GM21737 (cell line): ENCODE measurements at regions not wholly inside any gene's neighbourhood (a gene's known extent, or its start where the extent isn't known, plus 50 kb on each side); places are given as distances from the start of the nearest gene placed in this dataset.
"Not testable (repeated sequence)": the region's sequence is repeated elsewhere in the genome, so short reads cannot be mapped to it uniquely, and the experiment has no call there.

Experiments
- ATAC-seq: cut with Tn5 transposase; IDR thresholded peaks from one replicate; pipeline ENCODE4 v1.9.1; 2021; ENCODE audit warnings: mild to moderate bottlenecking, moderate library complexity; ENCODE audit not compliant: unreplicated experiment

DNA sequence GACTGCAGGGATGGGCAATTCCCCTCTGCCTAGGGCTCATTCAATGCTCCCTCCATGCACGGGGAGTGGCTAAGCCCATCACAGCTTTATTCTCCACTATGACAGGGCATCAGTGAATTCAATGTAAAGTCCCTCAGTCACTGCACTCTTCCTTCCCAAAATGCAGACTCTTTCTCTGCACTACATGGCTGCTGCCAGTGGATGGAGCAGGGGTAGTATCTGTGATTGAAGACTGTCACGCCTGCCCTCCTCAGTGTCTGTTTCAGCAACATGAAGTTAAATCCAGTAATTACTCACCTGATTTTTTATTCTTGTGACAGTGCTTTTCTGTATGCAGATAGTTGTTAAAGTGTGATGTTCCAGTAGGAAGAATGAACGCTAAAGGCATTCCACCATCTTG lies 1323.2 kb downstream of the AMY1C start:
- ATAC-seq: no peak

DNA sequence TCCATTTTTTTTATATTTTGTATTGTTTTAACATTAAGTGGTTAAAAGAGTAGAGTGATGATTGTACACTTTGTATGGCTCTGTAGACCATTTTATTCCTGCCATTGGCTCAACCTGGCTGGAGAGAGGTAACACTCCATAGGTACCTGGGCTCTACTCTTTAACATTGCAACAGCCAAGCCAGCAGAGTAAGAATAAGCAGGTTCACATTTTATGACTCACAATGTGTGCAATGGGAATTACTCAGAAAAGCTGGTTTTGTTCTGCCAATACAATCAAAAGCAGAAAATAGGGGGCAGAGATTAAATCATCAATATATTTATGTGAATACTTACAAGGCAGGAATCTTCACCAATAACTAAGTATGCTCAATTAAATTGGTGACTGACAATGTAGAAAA lies 1324.0 kb downstream of the AMY1C start:
- ATAC-seq: no peak

DNA sequence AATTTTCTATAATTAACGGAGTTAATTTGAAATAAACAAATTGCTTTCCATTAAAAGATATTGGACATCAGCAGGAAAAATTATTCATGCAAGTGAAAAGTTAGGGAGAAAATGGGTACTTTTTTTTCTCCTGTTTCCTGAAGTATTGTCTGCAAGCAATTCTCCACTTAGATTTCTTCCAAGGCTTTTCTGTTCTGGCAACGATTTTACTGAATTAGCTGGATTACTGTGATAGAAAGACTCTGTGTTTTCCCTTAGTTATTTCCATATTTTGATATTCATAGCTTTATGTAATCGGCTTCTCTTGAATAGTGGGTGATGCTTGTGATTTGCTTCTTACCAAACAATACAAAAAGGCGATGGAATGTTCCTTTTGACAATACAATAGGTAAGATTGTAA lies 1333.9 kb downstream of the AMY1C start:
- ATAC-seq: no peak

- ATAC-seq: no peak
Measured at GRCh38 chr1:105087506-105087905, 1337.8 kb downstream of the AMY1C start.

- ATAC-seq: no peak
Measured at GRCh38 chr1:105088166-105088565, 1338.5 kb downstream of the AMY1C start.

GRCh38 chr1:105093893-105094292 lies 1344.2 kb downstream of the AMY1C start:
- ATAC-seq: not testable (repeated sequence)

DNA sequence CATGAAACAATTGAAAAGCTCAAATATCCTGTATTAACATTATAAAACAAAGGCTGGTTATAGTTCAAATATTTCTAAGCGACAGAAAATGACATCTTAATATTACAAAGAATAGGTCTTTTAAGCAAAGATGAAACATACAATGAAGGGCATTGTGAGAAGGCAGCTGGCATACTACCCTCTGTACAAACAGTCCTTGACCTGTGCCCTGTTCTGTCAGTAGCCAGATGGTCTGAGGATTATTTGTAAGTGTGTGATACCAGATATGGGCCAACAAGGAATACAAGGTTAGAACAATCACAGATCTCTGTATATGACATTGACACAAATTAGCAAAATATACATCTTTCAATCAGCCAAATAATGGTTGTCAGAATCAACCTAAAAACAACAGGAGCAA lies 1350.4 kb downstream of the AMY1C start:
- no peak for ATAC-seq

DNA sequence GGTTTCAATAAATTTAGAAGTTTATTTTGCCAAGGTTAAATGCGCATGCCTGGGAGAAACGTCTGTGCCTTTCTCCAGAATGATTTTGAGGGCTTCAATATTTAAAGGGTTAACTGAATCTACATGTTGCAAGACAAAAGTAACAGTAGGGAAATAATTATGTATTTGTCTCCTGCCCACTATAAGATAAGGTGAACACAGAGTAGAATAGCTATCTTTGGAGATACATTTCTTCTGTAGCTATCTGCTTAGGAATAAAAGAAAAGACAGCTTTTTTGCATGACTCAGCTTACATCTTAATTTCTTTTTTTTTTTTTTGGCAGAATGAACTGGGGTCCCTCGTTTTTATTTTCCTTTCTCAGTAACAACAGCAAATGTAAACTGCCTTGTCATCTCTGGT lies 1351.6 kb downstream of the AMY1C start:
- ATAC-seq: no peak

DNA sequence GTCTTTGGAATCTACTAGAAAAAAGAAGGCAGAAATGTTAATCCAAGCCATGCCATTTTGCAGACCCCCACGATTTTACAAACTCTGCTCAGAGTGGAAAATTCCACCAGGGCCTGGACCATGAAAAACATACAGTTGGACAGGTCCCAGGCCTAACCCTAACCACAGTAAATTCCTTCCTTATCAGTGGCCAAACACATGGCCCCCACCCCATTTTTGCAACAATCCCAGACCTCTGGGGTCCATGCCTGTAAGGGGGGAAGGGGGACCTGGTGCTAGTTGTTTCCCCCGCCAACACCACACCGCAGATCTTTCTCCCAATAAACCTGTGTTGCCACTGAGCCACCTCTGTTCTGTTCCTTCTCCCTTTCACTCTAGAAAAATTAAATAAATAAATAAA lies 1352.7 kb downstream of the AMY1C start:
- no peak for ATAC-seq

GRCh38 chr1:105122041-105122440 lies 1372.3 kb downstream of the AMY1C start:
- no peak for ATAC-seq

DNA sequence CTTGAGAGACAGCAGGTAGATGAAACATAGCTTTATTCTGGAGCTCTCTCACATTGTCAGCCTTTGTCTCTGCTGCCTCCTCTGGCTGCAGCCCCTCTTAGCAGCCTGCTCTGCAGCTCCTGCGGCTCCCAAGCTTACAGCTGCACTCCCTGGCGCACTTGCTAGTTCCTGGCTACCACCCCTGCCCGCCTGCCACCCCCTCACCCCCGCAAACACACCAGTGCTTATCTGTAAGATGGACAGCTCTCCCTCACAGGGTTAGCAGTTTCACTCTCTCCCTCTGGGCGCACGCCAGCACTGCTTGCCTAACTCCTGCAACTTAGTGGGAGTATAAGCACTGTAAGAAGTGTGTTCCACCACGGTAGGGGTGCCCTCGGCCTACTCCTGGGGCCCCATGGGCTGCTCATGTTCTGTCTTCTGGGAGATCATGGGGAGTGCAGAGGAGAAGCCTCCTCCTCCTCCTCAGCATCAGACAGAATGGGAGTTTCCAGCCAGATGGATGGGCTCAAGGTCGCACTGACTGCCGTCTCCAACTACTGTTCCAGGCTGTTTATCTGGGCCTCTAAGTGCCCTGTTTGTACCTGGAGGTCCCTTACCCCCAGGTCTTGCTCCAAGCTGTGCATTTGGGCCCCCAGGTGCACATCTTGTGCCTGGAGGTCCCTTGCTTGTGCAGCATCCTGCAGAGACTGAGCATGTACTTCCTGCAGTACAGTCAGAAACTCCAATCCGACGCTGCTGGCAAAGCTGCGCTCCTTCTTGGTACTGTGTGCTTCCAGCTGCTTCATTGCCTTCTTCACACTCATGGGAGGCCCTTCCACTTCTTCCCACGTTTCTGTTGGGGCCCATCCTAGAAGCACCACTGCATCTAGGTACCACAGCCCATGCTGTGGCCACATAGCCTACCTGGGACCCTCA lies 1388.1 kb downstream of the AMY1C start:
- ATAC-seq: no peak

DNA sequence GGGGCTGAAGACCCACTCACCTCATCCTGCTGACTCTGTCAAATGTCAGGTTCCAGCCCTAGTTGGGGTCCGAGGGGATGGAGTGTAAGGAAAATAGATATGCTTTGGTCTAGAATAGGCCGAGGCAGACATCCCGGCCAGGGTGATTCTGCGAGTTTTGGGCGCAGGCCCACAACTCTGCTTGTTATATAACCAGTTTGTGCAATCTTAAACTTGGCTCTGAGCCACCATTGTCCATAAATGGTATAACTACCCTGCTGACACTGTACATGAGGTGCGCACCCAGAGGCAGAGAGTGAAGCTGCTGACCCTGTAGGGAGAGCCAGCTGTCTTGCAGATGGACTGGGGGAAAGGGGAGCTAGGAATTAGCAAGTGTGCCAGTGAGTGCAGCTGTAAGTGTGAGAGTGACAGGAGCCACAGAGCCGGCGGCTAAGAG lies 1388.8 kb downstream of the AMY1C start:
- no peak for ATAC-seq

- no peak for ATAC-seq
Measured at GRCh38 chr1:105172788-105173187, 1423.1 kb downstream of the AMY1C start.

- no peak for ATAC-seq
Measured at GRCh38 chr1:105180789-105181188, 1431.1 kb downstream of the AMY1C start.

DNA sequence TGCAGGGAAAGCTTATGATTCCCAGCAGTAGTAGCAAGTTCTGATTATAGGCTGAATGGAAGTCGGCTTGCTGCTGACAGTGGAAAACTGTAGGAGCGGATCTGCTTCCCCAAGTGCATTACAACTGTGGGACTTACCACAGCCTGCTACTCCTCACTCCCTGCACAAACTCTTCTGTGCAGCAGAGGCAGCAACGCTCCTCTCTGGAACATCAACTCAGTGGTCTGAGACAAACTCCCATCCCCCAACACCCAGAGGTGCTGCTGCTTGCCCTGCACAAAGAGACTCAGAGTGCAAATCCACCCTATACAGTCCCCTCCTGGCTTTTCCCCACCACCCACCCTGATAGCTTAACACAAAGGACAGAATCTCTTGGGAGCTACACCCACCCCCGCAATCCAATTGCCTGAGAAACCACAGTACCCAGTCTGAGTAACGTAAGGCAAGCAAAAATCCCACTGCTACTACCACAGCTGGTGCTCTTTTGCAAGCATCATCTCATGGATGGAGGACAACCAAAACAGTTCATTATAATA lies 1455.2 kb downstream of the AMY1C start:
- no peak for ATAC-seq

DNA sequence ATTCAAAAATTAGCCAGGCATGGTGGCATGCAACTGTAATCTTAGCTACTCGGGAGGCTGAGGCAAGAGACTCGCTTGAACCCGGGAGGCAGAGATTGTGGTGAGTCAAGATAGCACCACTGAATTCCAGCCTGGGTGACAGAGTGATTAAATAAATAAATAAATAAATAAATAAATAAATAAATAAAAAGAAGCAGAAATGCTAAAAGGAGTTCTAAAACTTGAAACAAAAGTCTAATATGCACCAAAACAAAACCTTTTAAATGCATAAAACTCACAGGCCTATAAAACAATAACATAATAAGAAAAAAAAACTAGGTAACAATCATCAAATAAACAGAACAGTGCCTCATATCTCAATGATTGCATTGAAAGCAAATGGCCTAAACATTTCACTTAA lies 1458.9 kb downstream of the AMY1C start:
- ATAC-seq: no peak

DNA sequence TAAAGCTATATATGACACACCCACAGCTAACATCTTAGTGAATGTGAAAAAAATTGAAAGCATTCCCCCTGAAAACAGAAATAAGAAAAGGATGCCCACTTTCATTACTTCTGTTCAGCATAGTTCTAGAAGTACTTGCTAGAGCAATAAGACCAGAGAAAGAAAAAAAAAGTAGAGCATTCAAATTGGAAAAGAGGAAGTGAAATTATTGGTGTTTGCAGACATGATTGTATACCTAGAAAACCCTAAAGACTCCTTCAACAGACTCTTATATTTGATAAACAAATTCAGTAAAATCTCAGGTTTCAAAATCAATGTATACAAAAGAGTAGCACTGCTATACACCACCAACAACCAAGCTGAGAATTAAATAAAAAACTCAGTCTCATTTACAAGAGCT lies 1461.0 kb downstream of the AMY1C start:
- ATAC-seq: no peak

GRCh38 chr1:105231378-105231777 lies 1481.7 kb downstream of the AMY1C start:
- ATAC-seq: no peak

- no peak for ATAC-seq
Measured at GRCh38 chr1:105243411-105243810, 1493.7 kb downstream of the AMY1C start.

DNA sequence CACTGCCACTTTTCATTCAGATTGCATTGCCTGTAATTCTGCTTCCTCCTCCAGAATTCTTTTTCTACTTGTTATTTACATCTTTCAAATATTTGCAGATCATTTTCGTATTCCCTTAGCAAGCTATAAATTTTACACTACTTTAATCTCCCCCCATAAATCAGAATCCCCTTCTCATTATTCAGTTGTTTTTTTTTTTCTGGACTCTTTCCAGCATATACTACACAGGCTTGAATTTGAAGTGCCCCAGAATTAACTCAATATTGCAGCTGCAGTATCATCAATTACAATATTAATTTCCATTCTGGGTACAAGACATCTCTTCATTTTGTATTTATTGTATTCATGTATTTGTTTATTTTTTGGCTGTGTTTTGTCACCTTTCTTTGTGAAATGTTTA lies 1494.3 kb downstream of the AMY1C start:
- ATAC-seq: no peak

- ATAC-seq: no peak
Measured at GRCh38 chr1:105254906-105255305, 1505.2 kb downstream of the AMY1C start.

DNA sequence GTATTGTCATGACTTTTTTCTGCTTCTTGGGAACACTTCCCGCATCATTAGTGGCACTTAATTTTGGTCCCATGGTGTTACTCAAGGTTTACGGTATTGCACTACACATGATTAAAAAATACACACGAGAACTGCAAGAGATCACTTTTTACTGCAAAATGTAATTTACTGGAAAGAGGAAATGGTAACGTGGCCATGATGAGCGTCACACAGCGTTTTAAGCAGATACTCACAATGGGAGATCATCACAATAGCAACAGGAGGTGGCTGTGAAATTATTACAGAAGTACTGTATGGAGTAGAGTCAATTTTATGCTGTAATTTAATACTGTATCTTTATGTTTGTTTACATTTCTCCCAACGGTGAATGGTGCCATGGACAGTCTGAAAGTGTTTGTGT lies 1510.3 kb downstream of the AMY1C start:
- no peak for ATAC-seq

GRCh38 chr1:105270966-105271365 lies 1521.3 kb downstream of the AMY1C start:
- ATAC-seq: no peak
